PC-3 (cell line): ENCODE measurements at regions not wholly inside any gene's neighbourhood (a gene's known extent, or its start where the extent isn't known, plus 50 kb on each side); places are given as distances from the start of the nearest gene placed in this dataset.

ENCODE experiments used
- ATAC-seq: fragments of 200-7000 bp; cut with Tn5 transposase; 2 replicates; pipeline ENCODE4 v1.9.1; 2020; ENCODE audit warnings: mild to moderate bottlenecking, moderate library complexity
- BruUV-seq: library from RNA; stranded (reverse); fragments of 400-500 nt; replicated peaks from 2 replicates; lab custom pipeline; 2021; lab: Mats Ljungman, UMichigan
- CTCF ChIA-PET: fragments of 300-600 bp; sonication (Branson Sonifier 250); formaldehyde crosslinking; loops from one replicate; lab custom pipeline; 2022; ENCODE audit warnings: antibody characterized with exemption; lab: Charles Lee
- POLR2A ChIA-PET: fragments of 300-600 bp; sonication (Branson Sonifier 250); formaldehyde crosslinking; loops from one replicate; lab custom pipeline; 2022; ENCODE audit warnings: antibody characterized with exemption; ENCODE audit not compliant: unreplicated experiment; lab: Charles Lee
- DNase-seq: peaks from one replicate; pipeline ENCODE4 v3.0.0-alpha.2; 2015
- H2AFZ ChIP-seq: fragments of 300-600 bp; sonication (generic); 2 replicates; pipeline ENCODE4 v1.6.0; 2016; ENCODE audit warnings: antibody characterized with exemption, low read length
- H3F3A ChIP-seq: fragments of 300-600 bp; sonication (generic); one replicate; pipeline ENCODE4 v1.6.0; 2017; ENCODE audit warnings: antibody characterized with exemption, low read length, control low read depth, mild to moderate bottlenecking; ENCODE audit not compliant: unreplicated experiment
- H3K27ac ChIP-seq: fragments of 300-600 bp; sonication (generic); 2 replicates; pipeline ENCODE4 v1.5.1; 2016; ENCODE audit warnings: mild to moderate bottlenecking, low read length
- H3K27me3 ChIP-seq: fragments of 300-600 bp; sonication (generic); 2 replicates; pipeline ENCODE4 v1.6.1; 2016; ENCODE audit warnings: low read length, mixed read lengths
- H3K36me3 ChIP-seq: fragments of 300-600 bp; sonication (generic); 2 replicates; pipeline ENCODE4 v1.6.1; 2016; ENCODE audit warnings: low read depth, mixed run types, low read length, mixed read lengths
- H3K4me1 ChIP-seq: fragments of 300-600 bp; sonication (generic); 2 replicates; pipeline ENCODE4 v1.5.1; 2016; ENCODE audit warnings: low read length; ENCODE audit not compliant: insufficient read depth
- H3K4me2 ChIP-seq: fragments of 300-600 bp; sonication (generic); 2 replicates; pipeline ENCODE4 v1.6.0; 2016; ENCODE audit warnings: low read length
- H3K4me3 ChIP-seq: fragments of 300-600 bp; sonication (generic); 2 replicates; pipeline ENCODE4 v1.5.1; 2016; ENCODE audit warnings: mild to moderate bottlenecking, low read length, mixed read lengths
- H3K79me2 ChIP-seq: fragments of 300-600 bp; sonication (generic); 2 replicates; pipeline ENCODE4 v1.6.1; 2017; ENCODE audit warnings: low read length, mixed read lengths
- H3K9ac ChIP-seq: fragments of 300-600 bp; sonication (generic); 2 replicates; pipeline ENCODE4 v1.6.0; 2016; ENCODE audit warnings: mild to moderate bottlenecking, low read length
- H3K9me2 ChIP-seq: fragments of 300-600 bp; sonication (generic); replicated peaks from 2 replicates; pipeline ENCODE4 v1.6.1; 2016; ENCODE audit warnings: mixed run types, low read length, mixed read lengths
- H3K9me3 ChIP-seq: fragments of 300-600 bp; sonication (generic); 2 replicates; pipeline ENCODE4 v1.6.1; 2016; ENCODE audit warnings: low read length, mixed read lengths
- H4K20me1 ChIP-seq: fragments of 300-600 bp; sonication (generic); 2 replicates; pipeline ENCODE4 v1.6.1; 2016; ENCODE audit warnings: low read length, mixed read lengths
- CTCF ChIP-seq: fragments of 300-600 bp; sonication (generic); conservative IDR thresholded peaks from 2 replicates; pipeline ENCODE4 v1.5.1; 2017; ENCODE audit warnings: antibody characterized with exemption, low read depth, mild to moderate bottlenecking, low read length
- EZH2 ChIP-seq: fragments of 300-600 bp; sonication (generic); IDR thresholded peaks from one replicate; pipeline ENCODE4 v1.6.1; 2017; ENCODE audit warnings: antibody characterized with exemption, mild to moderate bottlenecking, low read length; ENCODE audit not compliant: unreplicated experiment
- EZH2phosphoT487 ChIP-seq: fragments of 300-600 bp; sonication (generic); IDR thresholded peaks from 2 replicates; pipeline ENCODE4 v1.6.1; 2018; ENCODE audit warnings: mild to moderate bottlenecking, antibody characterized with exemption, low read length, borderline replicate concordance
- intact Hi-C: fragments of 100-400 bp; cut with micrococcal nuclease; formaldehyde crosslinking; loops from 2 replicates; pipeline ENCODE4 v1.9.0; 2023

GRCh38 chr12:64992641-64993040, 128.5 kb downstream of the WIF1 start:
- intact Hi-C loops, result no loop called here
- no peak overlapping the region for H3K4me2 ChIP-seq
- no TSS peak for BruUV-seq
- no peak overlapping the region for H3K9ac ChIP-seq
- H3K27me3 ChIP-seq, result no peaks in the 10 kb centered on the region
- ATAC-seq, result no peak
- H3F3A ChIP-seq, result no peaks in the 10 kb centered on the region
- no peak overlapping the region for H3K27ac ChIP-seq
- DNase-seq, result no peak
- no peaks in the 10 kb centered on the region for H3K9me3 ChIP-seq
- H3K9me2 ChIP-seq, result no peaks in the 10 kb centered on the region
- ChIA-PET POLR2A (no interaction called here), CTCF (no interaction called here)
- no peaks in the 10 kb centered on the region for H3K79me2 ChIP-seq
- H3K4me3 ChIP-seq, result no peak overlapping the region
- H3K36me3 ChIP-seq, result no peaks in the 10 kb centered on the region
- H2AFZ ChIP-seq, result no peak overlapping the region
- peaks cover 26% of the 10 kb centered on the region for H3K4me1 ChIP-seq
- no peaks in the 10 kb centered on the region for H4K20me1 ChIP-seq
- no peak for TF ChIP-seq EZH2
- TF ChIP-seq EZH2phosphoT487, result no peak
- no peak for TF ChIP-seq CTCF

- BruUV-seq, result no TSS peak
- H3K27ac ChIP-seq, result no peak overlapping the region
- H3K9me3 ChIP-seq, result no peaks in the 10 kb centered on the region
- intact Hi-C loops, result no loop called here
- CTCF ChIA-PET, result no interaction called here
- H3K79me2 ChIP-seq, result no peaks in the 10 kb centered on the region
- no peak for ATAC-seq
- H3K4me3 ChIP-seq, result no peak overlapping the region
- no peaks in the 10 kb centered on the region for H4K20me1 ChIP-seq
- H3K27me3 ChIP-seq, result no peaks in the 10 kb centered on the region
- no peaks in the 10 kb centered on the region for H3K36me3 ChIP-seq
- H3K4me1 ChIP-seq, result peaks cover 34% of the 10 kb centered on the region
- no peaks in the 10 kb centered on the region for H3F3A ChIP-seq
- no peak overlapping the region for H2AFZ ChIP-seq
- no peak overlapping the region for H3K4me2 ChIP-seq
- TF ChIP-seq CTCF (no peak), EZH2 (no peak), EZH2phosphoT487 (no peak)
- no peak overlapping the region for H3K9ac ChIP-seq
- no peak for DNase-seq
- POLR2A ChIA-PET, result no interaction called here
- no peaks in the 10 kb centered on the region for H3K9me2 ChIP-seq
Measured at GRCh38 chr12:64993461-64993860, 127.6 kb downstream of the WIF1 start.

GRCh38 chr12:64995816-64996215, 125.3 kb downstream of the WIF1 start:
- no peak for TF ChIP-seq CTCF
- TF ChIP-seq EZH2, result no peak
- TF ChIP-seq EZH2phosphoT487, result no peak

More at GRCh38 chr12:64995816-64996215, 125.3 kb downstream of the WIF1 start:
- no peaks in the 10 kb centered on the region for H3F3A ChIP-seq
- H3K4me2 ChIP-seq, result peak overlapping the region; percentile 6; the same call in 1 of the 2 replicates
- no peak overlapping the region for H3K9ac ChIP-seq
- H3K36me3 ChIP-seq, result no peaks in the 10 kb centered on the region
- H3K4me1 ChIP-seq, result peaks cover 44% of the 10 kb centered on the region
- ChIA-PET CTCF (no interaction called here), POLR2A (no interaction called here)
- no peaks in the 10 kb centered on the region for H3K79me2 ChIP-seq
- no peaks in the 10 kb centered on the region for H3K9me3 ChIP-seq
- no peaks in the 10 kb centered on the region for H3K9me2 ChIP-seq
- no TSS peak for BruUV-seq
- no peaks in the 10 kb centered on the region for H4K20me1 ChIP-seq
- ATAC-seq, result peak; percentile 26; the same call in 1 of the 2 replicates
- H3K4me3 ChIP-seq, result no peak overlapping the region
- intact Hi-C loops, result no loop called here
- peak; percentile 84 for DNase-seq
- no peaks in the 10 kb centered on the region for H3K27me3 ChIP-seq
- no peak overlapping the region for H2AFZ ChIP-seq
- no peak overlapping the region for H3K27ac ChIP-seq
